Spleen (tissue), 7 donors: ENCODE measurements at regions not wholly inside any gene's neighbourhood (a gene's known extent, or its start where the extent isn't known, plus 50 kb on each side); places are given as distances from the start of the nearest gene placed in this dataset.

ENCODE experiments used
- CTCF ChIP-seq, 11 experiments: fragments of 200-600 bp in 7 of 11; fragments of 450-650 bp in 4 of 11; sonication (generic) in 4 of 11; IDR thresholded peaks in 8 of 11; conservative IDR thresholded peaks in 3 of 11; 1 replicate in 7 of 11; 2 replicates in 4 of 11; pipeline versions ENCODE4 v1.4.0 to v1.8.0; 2016 to 2021; ENCODE audit warnings: antibody characterized with exemption in 11 of 11, inconsistent platforms in 4 of 11, mild to moderate bottlenecking in 1 of 11
- POLR2AphosphoS5 ChIP-seq, 3 donors: sonication (generic); formaldehyde crosslinking; IDR thresholded peaks; one replicate each; pipeline ENCODE4 v1.5.1; 2017; ENCODE audit warnings: antibody characterized with exemption in 3 of 3
- donor health status: DM: no; HTN: no; CAD: no; lungs with moderate emphysema.
- donor health status: DM: no; HTN: no; CAD: no.
- donor health status: DM: no; HTN: no; CAD: no.

- no peak for TF ChIP-seq CTCF (IDR thresholded peaks at IDR 0.05 in 8 of 11, conservative IDR thresholded peaks at IDR 0.05 in 3 of 11)
- TF ChIP-seq POLR2AphosphoS5 (IDR thresholded peaks at IDR 0.05): no peak
Measured at GRCh38 chr17:74041869-74042640, 161.4 kb upstream of the RPL38 start.
